HL-60 (cell line): ENCODE measurements at regions not wholly inside any gene's neighbourhood (a gene's known extent, or its start where the extent isn't known, plus 50 kb on each side); places are given as distances from the start of the nearest gene placed in this dataset.

Experiments
- CTCF ChIP-seq: IDR thresholded peaks from one replicate; pipeline ENCODE4 v1.5.1; 2011; ENCODE audit warnings: low read length, control low read depth, inconsistent platforms; ENCODE audit not compliant: insufficient read depth
- GABPA ChIP-seq: IDR thresholded peaks from 2 replicates; pipeline ENCODE4 v1.6.1; 2012; ENCODE audit warnings: low read depth
- POLR2AphosphoS5 ChIP-seq: IDR thresholded peaks from 2 replicates; pipeline ENCODE4 v1.6.1; 2012; ENCODE audit warnings: low read depth
- REST ChIP-seq: IDR thresholded peaks from 2 replicates; pipeline ENCODE4 v1.6.1; 2012; ENCODE audit warnings: low read depth; ENCODE audit not compliant: insufficient replicate concordance

- no peak for TF ChIP-seq POLR2AphosphoS5
- no peak for TF ChIP-seq CTCF
- no peak for TF ChIP-seq GABPA
- TF ChIP-seq REST, result no peak
These were observed 302.4 kb downstream of the MN1 start for GRCh38 chr22:27499121-27499520.
